ENCODE measurements at regions not wholly inside any gene's neighbourhood (a gene's known extent, or its start where the extent isn't known, plus 50 kb on each side); places are given as distances from the start of the nearest gene placed in this dataset.

DNA sequence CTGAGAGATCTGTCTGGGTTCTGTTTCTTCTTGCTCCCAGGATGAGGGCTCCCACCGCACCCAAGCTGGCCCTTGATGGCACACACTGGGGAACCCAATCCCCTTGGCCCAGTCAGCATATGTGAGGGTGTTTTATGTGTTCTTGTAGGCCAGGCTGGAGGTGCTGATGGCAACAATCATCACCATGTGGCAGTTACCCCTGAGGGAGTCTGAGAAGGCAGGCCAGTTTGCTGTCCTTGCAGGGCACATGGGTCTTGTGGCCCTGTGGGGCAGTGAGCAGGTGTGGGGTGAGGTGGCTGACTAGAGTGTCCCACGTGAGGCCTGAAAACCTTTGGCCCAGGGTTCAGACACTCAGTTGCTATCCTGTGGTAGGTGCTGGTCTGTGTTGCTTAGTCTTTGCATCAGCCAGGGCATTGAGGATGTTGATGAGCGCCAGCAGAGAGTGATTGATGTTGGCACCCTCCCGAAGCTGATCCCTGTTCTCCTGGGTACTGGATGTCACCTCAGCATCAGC is 2183.0 kb downstream of the TP53TG3F start:
- no peak overlapping the region for H3K4me3 ChIP-seq (ENCODE audit: low read depth, low read length, poor library complexity, severe bottlenecking)
- no peaks in the 10 kb centered on the region for H3K4me1 ChIP-seq (ENCODE audit: insufficient read depth, low read length, poor library complexity, severe bottlenecking)
- no peak overlapping the region for H3K27ac ChIP-seq (ENCODE audit: low read depth, low read length, poor library complexity, severe bottlenecking)
- ChIA-PET CTCF (no interaction called here), POLR2A (ENCODE audit: low non-redundant PET) (no interaction called here)
- no peaks in the 10 kb centered on the region for H3K36me3 ChIP-seq (ENCODE audit: insufficient read depth, low read length, poor library complexity, severe bottlenecking)
- H3K9me3 ChIP-seq (ENCODE audit: low read depth, low read length, poor library complexity, severe bottlenecking): peaks cover 58% of the 10 kb centered on the region
- intact Hi-C loops (cut with micrococcal nuclease; ENCODE audit: unreplicated experiment): no loop called here
- no peak for TF ChIP-seq EZH2 (IDR thresholded peaks at IDR 0.05; ENCODE audit: borderline replicate concordance, low read depth, low read length, poor library complexity, severe bottlenecking)
- TF ChIP-seq, protein P1, sequence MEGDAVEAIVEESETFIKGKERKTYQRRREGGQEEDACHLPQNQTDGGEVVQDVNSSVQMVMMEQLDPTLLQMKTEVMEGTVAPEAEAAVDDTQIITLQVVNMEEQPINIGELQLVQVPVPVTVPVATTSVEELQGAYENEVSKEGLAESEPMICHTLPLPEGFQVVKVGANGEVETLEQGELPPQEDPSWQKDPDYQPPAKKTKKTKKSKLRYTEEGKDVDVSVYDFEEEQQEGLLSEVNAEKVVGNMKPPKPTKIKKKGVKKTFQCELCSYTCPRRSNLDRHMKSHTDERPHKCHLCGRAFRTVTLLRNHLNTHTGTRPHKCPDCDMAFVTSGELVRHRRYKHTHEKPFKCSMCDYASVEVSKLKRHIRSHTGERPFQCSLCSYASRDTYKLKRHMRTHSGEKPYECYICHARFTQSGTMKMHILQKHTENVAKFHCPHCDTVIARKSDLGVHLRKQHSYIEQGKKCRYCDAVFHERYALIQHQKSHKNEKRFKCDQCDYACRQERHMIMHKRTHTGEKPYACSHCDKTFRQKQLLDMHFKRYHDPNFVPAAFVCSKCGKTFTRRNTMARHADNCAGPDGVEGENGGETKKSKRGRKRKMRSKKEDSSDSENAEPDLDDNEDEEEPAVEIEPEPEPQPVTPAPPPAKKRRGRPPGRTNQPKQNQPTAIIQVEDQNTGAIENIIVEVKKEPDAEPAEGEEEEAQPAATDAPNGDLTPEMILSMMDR (conservative IDR thresholded peaks at IDR 0.05; ENCODE audit: low read depth, low read length): no peak
- no peaks in the 10 kb centered on the region for H3K27me3 ChIP-seq (replicated peaks; ENCODE audit: insufficient read depth, low read depth, low read length, poor library complexity)
- no TSS peak for BruUV-seq (replicated peaks)
- no peak for DNase-seq (ENCODE audit: low spot score)

DNA sequence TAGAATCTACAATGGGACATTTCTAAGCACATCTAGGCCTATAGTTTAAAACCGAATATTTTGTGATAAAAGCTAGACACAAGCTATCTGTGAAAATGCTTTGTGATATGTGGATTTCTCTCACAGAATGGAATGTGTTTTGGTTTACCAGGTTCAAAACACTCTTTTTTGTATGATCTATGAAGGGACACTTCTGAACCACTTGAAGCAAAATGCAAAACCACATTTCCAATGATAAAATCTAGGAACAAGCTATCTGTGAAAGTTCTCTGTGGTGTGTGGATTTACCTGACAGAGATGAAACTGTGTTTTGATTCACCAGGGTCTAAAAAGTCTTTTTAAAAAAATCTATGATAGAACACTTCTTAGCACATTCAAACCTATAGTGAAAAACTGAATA is 2192.4 kb downstream of the TP53TG3F start:
- Histone ChIP-seq H3K9me3 (ENCODE audit: low read depth, low read length, poor library complexity, severe bottlenecking) (peaks cover 31% of the 10 kb centered on the region), H3K36me3 (ENCODE audit: insufficient read depth, low read length, poor library complexity, severe bottlenecking) (no peaks in the 10 kb centered on the region), H3K27me3 (replicated peaks; ENCODE audit: insufficient read depth, low read depth, low read length, poor library complexity) (no peaks in the 10 kb centered on the region), H3K4me1 (ENCODE audit: insufficient read depth, low read length, poor library complexity, severe bottlenecking) (no peaks in the 10 kb centered on the region), H3K4me3 (ENCODE audit: low read depth, low read length, poor library complexity, severe bottlenecking) (no peak overlapping the region), H3K27ac (ENCODE audit: low read depth, low read length, poor library complexity, severe bottlenecking) (no peak overlapping the region)
- intact Hi-C loops (cut with micrococcal nuclease; ENCODE audit: unreplicated experiment): no loop called here
- no TSS peak for BruUV-seq (replicated peaks)
- TF ChIP-seq, protein P1 (conservative IDR thresholded peaks at IDR 0.05; ENCODE audit: low read depth, low read length): no peak
- TF ChIP-seq EZH2 (IDR thresholded peaks at IDR 0.05; ENCODE audit: borderline replicate concordance, low read depth, low read length, poor library complexity, severe bottlenecking): no peak
- ChIA-PET POLR2A (ENCODE audit: low non-redundant PET) (no interaction called here), CTCF (no interaction called here)
- DNase-seq (ENCODE audit: low spot score): no peak

DNA sequence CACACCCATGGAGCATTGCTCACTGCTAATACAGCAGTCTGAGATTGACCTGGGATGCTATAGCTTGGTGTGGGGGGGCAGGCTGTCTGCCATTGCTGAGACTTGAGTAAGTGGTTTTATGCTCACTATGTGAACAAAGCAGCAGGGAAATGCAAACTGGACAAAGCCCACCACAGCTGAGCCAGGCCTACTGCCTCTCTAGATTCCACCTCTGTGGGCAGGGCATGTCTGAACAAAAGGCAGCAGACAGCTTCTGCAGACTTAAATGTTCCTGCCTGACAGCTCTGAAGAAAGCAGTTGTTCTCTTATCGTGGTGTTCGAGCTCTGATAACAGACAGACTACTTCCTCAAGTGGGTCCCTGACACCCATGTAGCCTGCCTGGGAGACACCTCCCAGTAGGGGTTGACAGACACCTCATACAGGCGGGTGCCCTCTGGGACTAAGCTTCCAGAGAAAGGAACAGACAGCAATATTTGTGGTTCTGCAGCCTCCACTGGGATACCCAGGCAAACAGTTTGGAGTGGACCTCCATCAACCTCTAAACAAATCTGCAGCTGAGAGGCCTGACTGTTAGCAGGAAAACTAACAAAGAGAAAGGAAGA is 2204.8 kb downstream of the TP53TG3F start:
- intact Hi-C loops (cut with micrococcal nuclease; ENCODE audit: unreplicated experiment): no loop called here
- Histone ChIP-seq H3K4me3 (ENCODE audit: low read depth, low read length, poor library complexity, severe bottlenecking) (no peak overlapping the region), H3K27ac (ENCODE audit: low read depth, low read length, poor library complexity, severe bottlenecking) (no peak overlapping the region), H3K36me3 (ENCODE audit: insufficient read depth, low read length, poor library complexity, severe bottlenecking) (no peaks in the 10 kb centered on the region), H3K27me3 (replicated peaks; ENCODE audit: insufficient read depth, low read depth, low read length, poor library complexity) (no peaks in the 10 kb centered on the region), H3K4me1 (ENCODE audit: insufficient read depth, low read length, poor library complexity, severe bottlenecking) (no peaks in the 10 kb centered on the region), H3K9me3 (ENCODE audit: low read depth, low read length, poor library complexity, severe bottlenecking) (peaks cover 31% of the 10 kb centered on the region)
- no peak for TF ChIP-seq EZH2 (IDR thresholded peaks at IDR 0.05; ENCODE audit: borderline replicate concordance, low read depth, low read length, poor library complexity, severe bottlenecking)
- TF ChIP-seq, protein P1 (conservative IDR thresholded peaks at IDR 0.05; ENCODE audit: low read depth, low read length): no peak
- DNase-seq (ENCODE audit: low spot score): no peak
- BruUV-seq (replicated peaks): no TSS peak
- ChIA-PET CTCF (no interaction called here), POLR2A (ENCODE audit: low non-redundant PET) (no interaction called here)
